ENCODE measurements at regions not wholly inside any gene's neighbourhood (a gene's known extent, or its start where the extent isn't known, plus 50 kb on each side); places are given as distances from the start of the nearest gene placed in this dataset.

DNA sequence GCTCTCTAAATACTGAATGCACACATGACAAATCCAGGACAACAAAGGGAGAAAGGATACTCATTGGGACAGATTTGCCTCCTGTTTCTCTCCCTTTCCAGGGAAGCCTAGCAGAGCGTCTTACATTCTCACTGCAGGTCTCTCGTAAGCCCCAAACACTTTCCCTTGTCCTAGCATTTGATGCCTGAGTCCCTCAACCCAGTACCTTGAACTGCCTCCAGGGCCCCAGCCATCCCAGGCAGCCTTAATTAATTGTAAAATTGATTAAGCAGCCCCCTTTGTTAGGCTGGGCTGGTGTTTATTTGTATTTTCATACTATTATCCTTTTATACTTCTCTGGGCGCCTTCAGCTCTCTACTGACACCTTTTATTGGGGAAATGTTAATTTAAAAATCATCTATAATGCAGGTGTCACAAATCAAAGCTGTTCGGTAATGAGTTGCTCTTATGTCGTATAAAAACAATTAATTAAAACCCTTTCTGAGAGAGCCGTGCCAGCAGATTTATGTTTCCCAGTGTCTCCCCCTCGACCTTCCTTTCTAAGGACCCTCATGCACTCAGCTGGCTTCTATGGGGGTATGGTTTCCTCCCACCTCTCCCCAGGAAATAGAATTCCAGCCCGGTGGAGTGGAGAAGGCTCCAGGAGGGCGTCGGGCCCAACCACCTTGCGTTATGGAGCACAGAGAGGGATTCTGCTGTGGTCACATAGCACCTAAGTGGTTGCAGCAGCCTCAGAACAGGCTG, 243.8 kb downstream of the RPS24 start:
- no peaks in the 10 kb centered on the region; the same call in 1 of the 2 replicates for H3K27me3 ChIP-seq (ENCODE audit: insufficient read depth, low read length)
- H3K9me2 ChIP-seq (ENCODE audit: low read depth, low read length), result no peaks in the 10 kb centered on the region
- no peak overlapping the region for H3K9ac ChIP-seq (ENCODE audit: low read length)
- H3K4me2 ChIP-seq (ENCODE audit: low read length), result no peak overlapping the region
- H3K4me3 ChIP-seq (ENCODE audit: low read depth, low read length, poor library complexity, severe bottlenecking), result no peak overlapping the region
- no peak overlapping the region for H2AFZ ChIP-seq (ENCODE audit: low read length)
- H3K36me3 ChIP-seq (ENCODE audit: insufficient read depth, low read length), result no peaks in the 10 kb centered on the region
- no peak for TF ChIP-seq EZH2 (IDR thresholded peaks at IDR 0.05; ENCODE audit: borderline replicate concordance, low read length)
- TF ChIP-seq, protein P1, sequence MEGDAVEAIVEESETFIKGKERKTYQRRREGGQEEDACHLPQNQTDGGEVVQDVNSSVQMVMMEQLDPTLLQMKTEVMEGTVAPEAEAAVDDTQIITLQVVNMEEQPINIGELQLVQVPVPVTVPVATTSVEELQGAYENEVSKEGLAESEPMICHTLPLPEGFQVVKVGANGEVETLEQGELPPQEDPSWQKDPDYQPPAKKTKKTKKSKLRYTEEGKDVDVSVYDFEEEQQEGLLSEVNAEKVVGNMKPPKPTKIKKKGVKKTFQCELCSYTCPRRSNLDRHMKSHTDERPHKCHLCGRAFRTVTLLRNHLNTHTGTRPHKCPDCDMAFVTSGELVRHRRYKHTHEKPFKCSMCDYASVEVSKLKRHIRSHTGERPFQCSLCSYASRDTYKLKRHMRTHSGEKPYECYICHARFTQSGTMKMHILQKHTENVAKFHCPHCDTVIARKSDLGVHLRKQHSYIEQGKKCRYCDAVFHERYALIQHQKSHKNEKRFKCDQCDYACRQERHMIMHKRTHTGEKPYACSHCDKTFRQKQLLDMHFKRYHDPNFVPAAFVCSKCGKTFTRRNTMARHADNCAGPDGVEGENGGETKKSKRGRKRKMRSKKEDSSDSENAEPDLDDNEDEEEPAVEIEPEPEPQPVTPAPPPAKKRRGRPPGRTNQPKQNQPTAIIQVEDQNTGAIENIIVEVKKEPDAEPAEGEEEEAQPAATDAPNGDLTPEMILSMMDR (IDR thresholded peaks at IDR 0.05; ENCODE audit: low read length), result no peak
- H3K27ac ChIP-seq (ENCODE audit: low read depth, low read length, poor library complexity, severe bottlenecking), result no peak overlapping the region
- no peaks in the 10 kb centered on the region for H3K4me1 ChIP-seq (ENCODE audit: insufficient read depth, low read length, severe bottlenecking)
- H3K9me3 ChIP-seq (ENCODE audit: low read length), result no peaks in the 10 kb centered on the region
- H3F3A ChIP-seq (ENCODE audit: insufficient read depth, low read length), result no peaks in the 10 kb centered on the region
- no peaks in the 10 kb centered on the region for H3K79me2 ChIP-seq (ENCODE audit: insufficient read depth, low read length)
- H4K20me1 ChIP-seq (ENCODE audit: insufficient read depth, low read length), result no peaks in the 10 kb centered on the region

DNA sequence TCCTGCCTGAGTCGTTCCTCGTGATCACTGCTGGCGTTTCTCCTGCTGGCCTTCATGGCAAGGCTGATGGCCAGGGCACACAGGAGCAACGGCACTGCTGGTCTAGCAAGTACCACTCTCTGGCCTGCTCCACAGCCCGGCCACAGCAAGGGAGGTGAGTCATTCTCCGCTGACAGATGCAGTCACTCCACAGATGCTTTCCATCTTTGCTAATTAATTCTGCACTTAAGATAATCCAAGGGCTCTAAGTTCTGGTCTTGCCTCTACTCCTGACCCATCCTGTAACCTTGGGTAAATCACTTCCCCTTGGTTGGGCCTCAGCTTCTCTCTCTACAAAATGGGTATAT, 244.4 kb downstream of the RPS24 start:
- H3K9me2 ChIP-seq (ENCODE audit: low read depth, low read length), result no peaks in the 10 kb centered on the region

GRCh38 chr10:78279756-78280155, 246.1 kb downstream of the RPS24 start:
- TF ChIP-seq, protein P1 (IDR thresholded peaks at IDR 0.05; ENCODE audit: low read length), result no peak
- no peak for TF ChIP-seq EZH2 (IDR thresholded peaks at IDR 0.05; ENCODE audit: borderline replicate concordance, low read length)
- no peak overlapping the region for H2AFZ ChIP-seq (ENCODE audit: low read length)
- H3K79me2 ChIP-seq (ENCODE audit: insufficient read depth, low read length), result no peaks in the 10 kb centered on the region
- H3K4me1 ChIP-seq (ENCODE audit: insufficient read depth, low read length, severe bottlenecking), result no peaks in the 10 kb centered on the region
- no peaks in the 10 kb centered on the region for H3K36me3 ChIP-seq (ENCODE audit: insufficient read depth, low read length)
- no peaks in the 10 kb centered on the region for H4K20me1 ChIP-seq (ENCODE audit: insufficient read depth, low read length)
- H3F3A ChIP-seq (ENCODE audit: insufficient read depth, low read length), result no peaks in the 10 kb centered on the region
- no peak overlapping the region for H3K4me3 ChIP-seq (ENCODE audit: low read depth, low read length, poor library complexity, severe bottlenecking)
- H3K9me2 ChIP-seq (ENCODE audit: low read depth, low read length), result no peaks in the 10 kb centered on the region
- H3K27me3 ChIP-seq (ENCODE audit: insufficient read depth, low read length), result no peaks in the 10 kb centered on the region
- H3K9me3 ChIP-seq (ENCODE audit: low read length), result no peaks in the 10 kb centered on the region
- H3K27ac ChIP-seq (ENCODE audit: low read depth, low read length, poor library complexity, severe bottlenecking), result no peak overlapping the region
- H3K4me2 ChIP-seq (ENCODE audit: low read length), result no peak overlapping the region
- H3K9ac ChIP-seq (ENCODE audit: low read length), result no peak overlapping the region

More for the DNA sequence above, 244.4 kb downstream of the RPS24 start:
- H3K9ac ChIP-seq (ENCODE audit: low read length), result no peak overlapping the region
- H3F3A ChIP-seq (ENCODE audit: insufficient read depth, low read length), result no peaks in the 10 kb centered on the region
- no peaks in the 10 kb centered on the region for H3K4me1 ChIP-seq (ENCODE audit: insufficient read depth, low read length, severe bottlenecking)
- TF ChIP-seq EZH2 (IDR thresholded peaks at IDR 0.05; ENCODE audit: borderline replicate concordance, low read length), result no peak
- TF ChIP-seq, protein P1 (IDR thresholded peaks at IDR 0.05; ENCODE audit: low read length), result no peak
- H3K36me3 ChIP-seq (ENCODE audit: insufficient read depth, low read length), result no peaks in the 10 kb centered on the region
- H3K27me3 ChIP-seq (ENCODE audit: insufficient read depth, low read length), result no peaks in the 10 kb centered on the region; the same call in 1 of the 2 replicates
- H4K20me1 ChIP-seq (ENCODE audit: insufficient read depth, low read length), result no peaks in the 10 kb centered on the region
- no peak overlapping the region for H2AFZ ChIP-seq (ENCODE audit: low read length)
- H3K9me3 ChIP-seq (ENCODE audit: low read length), result no peaks in the 10 kb centered on the region
- H3K4me3 ChIP-seq (ENCODE audit: low read depth, low read length, poor library complexity, severe bottlenecking), result no peak overlapping the region
- no peak overlapping the region for H3K27ac ChIP-seq (ENCODE audit: low read depth, low read length, poor library complexity, severe bottlenecking)
- H3K79me2 ChIP-seq (ENCODE audit: insufficient read depth, low read length), result no peaks in the 10 kb centered on the region
- no peak overlapping the region for H3K4me2 ChIP-seq (ENCODE audit: low read length)
